HEK293T (cell line): ENCODE measurements at regions not wholly inside any gene's neighbourhood (a gene's known extent, or its start where the extent isn't known, plus 50 kb on each side); places are given as distances from the start of the nearest gene placed in this dataset.

Experiments used
- CTCF ChIA-PET: fragments of 350-600 bp; formaldehyde crosslinking; extraction: SDS; loops from one replicate; lab custom pipeline; 2021; ENCODE audit warnings: antibody characterized with exemption, inconsistent platforms; lab: Yijun Ruan, JAX
- POLR2A ChIA-PET: fragments of 350-600 bp; formaldehyde crosslinking; extraction: SDS; loops from one replicate; lab custom pipeline; 2020; ENCODE audit warnings: antibody characterized with exemption, inconsistent platforms; lab: Yijun Ruan, JAX
- DNase-seq: peaks from one replicate; pipeline ENCODE4 v3.0.0; 2012; ENCODE audit warnings: mixed read lengths; ENCODE audit errors: extremely low spot score
- ARNT ChIP-seq: fragments of 450-650 bp; IDR thresholded peaks from 2 replicates; pipeline ENCODE4 v1.6.1; 2017; ENCODE audit warnings: mild to moderate bottlenecking
- BHLHE40 ChIP-seq: fragments of 450-650 bp; IDR thresholded peaks from 2 replicates; pipeline ENCODE4 v1.6.1; 2016; ENCODE audit warnings: mild to moderate bottlenecking, moderate library complexity, borderline replicate concordance
- CTBP1 ChIP-seq: fragments of 450-650 bp; IDR thresholded peaks from 2 replicates; pipeline ENCODE4 v1.6.1; 2016; ENCODE audit warnings: borderline replicate concordance
- ELF4 ChIP-seq: fragments of 450-650 bp; IDR thresholded peaks from 2 replicates; pipeline ENCODE4 v1.6.1; 2017; ENCODE audit warnings: antibody characterized with exemption
- FOXA1 ChIP-seq: fragments of 450-650 bp; IDR thresholded peaks from 2 replicates; pipeline ENCODE4 v1.6.1; 2016; ENCODE audit warnings: mild to moderate bottlenecking
- FOXK2 ChIP-seq: fragments of 450-650 bp; IDR thresholded peaks from 2 replicates; pipeline ENCODE4 v1.6.1; 2016; ENCODE audit warnings: mild to moderate bottlenecking
- FOXM1 ChIP-seq: fragments of 450-650 bp; IDR thresholded peaks from 2 replicates; pipeline ENCODE4 v1.6.1; 2017; ENCODE audit warnings: mild to moderate bottlenecking, borderline replicate concordance
- HDGF ChIP-seq: fragments of 450-650 bp; IDR thresholded peaks from 2 replicates; pipeline ENCODE4 v1.6.1; 2017; ENCODE audit warnings: antibody characterized with exemption, borderline replicate concordance
- L3MBTL2 ChIP-seq: fragments of 450-650 bp; conservative IDR thresholded peaks from 2 replicates; pipeline ENCODE4 v1.6.1; 2016; ENCODE audit warnings: mild to moderate bottlenecking
- LEF1 ChIP-seq: fragments of 450-650 bp; IDR thresholded peaks from 2 replicates; pipeline ENCODE4 v1.6.1; 2017; ENCODE audit warnings: mild to moderate bottlenecking, borderline replicate concordance
- NFRKB ChIP-seq: fragments of 450-650 bp; IDR thresholded peaks from 2 replicates; pipeline ENCODE4 v1.6.1; 2016; ENCODE audit warnings: mild to moderate bottlenecking, moderate library complexity
- PKNOX1 ChIP-seq: fragments of 450-650 bp; IDR thresholded peaks from 2 replicates; pipeline ENCODE4 v1.6.1; 2016
- SP1 ChIP-seq: fragments of 450-650 bp; IDR thresholded peaks from 2 replicates; pipeline ENCODE4 v1.6.1; 2017
- SUZ12 ChIP-seq: fragments of 450-650 bp; IDR thresholded peaks from 2 replicates; pipeline ENCODE4 v1.6.1; 2016; ENCODE audit warnings: mild to moderate bottlenecking
- TARDBP ChIP-seq: fragments of 450-650 bp; IDR thresholded peaks from 2 replicates; pipeline ENCODE4 v1.6.1; 2016
- ZNF384 ChIP-seq: fragments of 450-650 bp; IDR thresholded peaks from 2 replicates; pipeline ENCODE4 v1.6.1; 2016

GRCh38 chr4:159429693-159430035 is 326.8 kb downstream of the RAPGEF2 start:
- ChIA-PET POLR2A (no interaction called here), CTCF (interaction anchor here (0.6 to 0.8 kb wide), 3 partner anchors 14 to 699 kb away, joined by 3 to 5 read pairs (median 3); no protein-coding TSS in a partner anchor)
- DNase-seq: no peak
- TF ChIP-seq CTBP1: no peak
- TF ChIP-seq SP1: no peak
- TF ChIP-seq HDGF: no peak

- ChIA-PET POLR2A (no interaction called here), CTCF (no interaction called here)
- no peak for DNase-seq
- TF ChIP-seq BHLHE40 (no peak), HDGF (no peak), FOXA1 (no peak), LEF1 (no peak), CTBP1 (no peak), PKNOX1 (no peak), FOXM1 (no peak), TARDBP (no peak), L3MBTL2 (no peak), FOXK2 (no peak), SP1 (no peak), NFRKB (no peak), ELF4 (no peak), SUZ12 (no peak), ARNT (no peak), ZNF384 (no peak)
Measured at GRCh38 chr4:159430896-159431295, 328.0 kb downstream of the RAPGEF2 start.

- ChIA-PET CTCF (interaction anchor here (0.7 to 1.0 kb wide), 2 partner anchors 15 to 117 kb away, joined by 3 read pairs; no protein-coding TSS in a partner anchor), POLR2A (no interaction called here)
- DNase-seq: no peak
- TF ChIP-seq BHLHE40 (no peak), NFRKB (no peak), HDGF (no peak), CTBP1 (no peak), ARNT (no peak), LEF1 (no peak), PKNOX1 (no peak), TARDBP (no peak), ELF4 (no peak), FOXM1 (no peak), L3MBTL2 (no peak), ZNF384 (no peak), FOXA1 (no peak), SUZ12 (no peak), SP1 (no peak)
Measured at GRCh38 chr4:159432436-159432835, 329.6 kb downstream of the RAPGEF2 start.

- no peak for DNase-seq
- ChIA-PET CTCF (interaction anchor here (0.7 kb wide), 1 partner anchor 118 kb away, joined by 3 read pairs; no protein-coding TSS in a partner anchor), POLR2A (no interaction called here)
- TF ChIP-seq SUZ12 (no peak), TARDBP (no peak), FOXA1 (no peak), PKNOX1 (no peak), ARNT (no peak), FOXK2 (no peak), NFRKB (no peak), BHLHE40 (no peak), ELF4 (no peak), HDGF (no peak), ZNF384 (no peak), L3MBTL2 (no peak), LEF1 (no peak)
Measured at GRCh38 chr4:159433337-159433736, 330.5 kb downstream of the RAPGEF2 start.

- TF ChIP-seq ARNT: no peak
- TF ChIP-seq LEF1: no peak
- no peak for TF ChIP-seq FOXM1
- no peak for TF ChIP-seq HDGF
- TF ChIP-seq NFRKB: no peak
- TF ChIP-seq ZNF384: no peak
- TF ChIP-seq BHLHE40: no peak
- TF ChIP-seq FOXA1: no peak
- no peak for TF ChIP-seq SUZ12
- TF ChIP-seq FOXK2: no peak
- TF ChIP-seq L3MBTL2: no peak
- no peak for TF ChIP-seq SP1
- no peak for TF ChIP-seq TARDBP
- no peak for TF ChIP-seq PKNOX1
- no peak for TF ChIP-seq CTBP1
- TF ChIP-seq ELF4: no peak
- ChIA-PET POLR2A (no interaction called here), CTCF (interaction anchor here (0.9 kb wide), 1 partner anchor 9 kb away, joined by 3 read pairs; no protein-coding TSS in a partner anchor)
- no peak for DNase-seq
Measured at GRCh38 chr4:159434114-159434870, 331.4 kb downstream of the RAPGEF2 start.
